Forelimb muscle (tissue), 1 donor: ENCODE measurements at regions not wholly inside any gene's neighbourhood (a gene's known extent, or its start where the extent isn't known, plus 50 kb on each side); places are given as distances from the start of the nearest gene placed in this dataset.

ENCODE experiments used
- DNase-seq: peaks from one replicate; pipeline ENCODE4 v3.0.0-alpha.2; 2013; ENCODE audit warnings: low read depth

GRCh38 chr2:100222844-100223243 lies 80.5 kb upstream of the AFF3 start:
- DNase-seq = no peak

GRCh38 chr2:100218552-100218951 lies 76.2 kb upstream of the AFF3 start:
- no peak for DNase-seq

GRCh38 chr2:100217323-100217722 lies 74.9 kb upstream of the AFF3 start:
- no peak for DNase-seq

- DNase-seq = no peak
Observed at GRCh38 chr2:100216015-100216414, 73.6 kb upstream of the AFF3 start.

- DNase-seq = no peak
Observed at GRCh38 chr2:100215371-100215770, 73.0 kb upstream of the AFF3 start.

GRCh38 chr2:100214265-100214971 lies 72.0 kb upstream of the AFF3 start:
- peak; percentile 43 for DNase-seq

- no peak for DNase-seq
Observed at GRCh38 chr2:100213595-100213994, 71.2 kb upstream of the AFF3 start.

- no peak for DNase-seq
Observed at GRCh38 chr2:100212850-100213249, 70.5 kb upstream of the AFF3 start.

- DNase-seq = no peak
Observed at GRCh38 chr2:100211521-100211920, 69.1 kb upstream of the AFF3 start.

GRCh38 chr2:100208141-100208770 lies 65.9 kb upstream of the AFF3 start:
- no peak for DNase-seq

GRCh38 chr2:100207411-100207885 lies 65.1 kb upstream of the AFF3 start:
- DNase-seq = no peak

- DNase-seq = no peak
Observed at GRCh38 chr2:100206731-100207255, 64.4 kb upstream of the AFF3 start.

GRCh38 chr2:100205174-100205573 lies 62.8 kb upstream of the AFF3 start:
- no peak for DNase-seq

GRCh38 chr2:100202567-100202966 lies 60.2 kb upstream of the AFF3 start:
- DNase-seq = no peak

- DNase-seq = no peak
Observed at GRCh38 chr2:100200985-100201384, 58.6 kb upstream of the AFF3 start.

- no peak for DNase-seq
Observed at GRCh38 chr2:100199421-100199820, 57.0 kb upstream of the AFF3 start.

GRCh38 chr2:100198461-100199230 lies 56.3 kb upstream of the AFF3 start:
- no peak for DNase-seq

- no peak for DNase-seq
Observed at GRCh38 chr2:100197631-100198153, 55.3 kb upstream of the AFF3 start.

- DNase-seq = no peak
Observed at GRCh38 chr2:100196786-100197494, 54.5 kb upstream of the AFF3 start.

- DNase-seq = no peak
Observed at GRCh38 chr2:100195942-100196341, 53.6 kb upstream of the AFF3 start.

GRCh38 chr2:100194951-100195350 lies 52.6 kb upstream of the AFF3 start:
- DNase-seq = no peak

GRCh38 chr2:100193291-100193710 lies 50.9 kb upstream of the AFF3 start:
- DNase-seq = no peak
